ENCODE measurements at regions not wholly inside any gene's neighbourhood (a gene's known extent, or its start where the extent isn't known, plus 50 kb on each side); places are given as distances from the start of the nearest gene placed in this dataset.
"Not testable (repeated sequence)": the region's sequence is repeated elsewhere in the genome, so short reads cannot be mapped to it uniquely, and the experiment has no call there.

GRCh38 chr4:58465031-58465430 lies 1354.8 kb upstream of the IGFBP7 start:
- DNase-seq (ENCODE audit: low spot score), result no peak
- intact Hi-C loops (cut with DNase I), result no loop called here

DNA sequence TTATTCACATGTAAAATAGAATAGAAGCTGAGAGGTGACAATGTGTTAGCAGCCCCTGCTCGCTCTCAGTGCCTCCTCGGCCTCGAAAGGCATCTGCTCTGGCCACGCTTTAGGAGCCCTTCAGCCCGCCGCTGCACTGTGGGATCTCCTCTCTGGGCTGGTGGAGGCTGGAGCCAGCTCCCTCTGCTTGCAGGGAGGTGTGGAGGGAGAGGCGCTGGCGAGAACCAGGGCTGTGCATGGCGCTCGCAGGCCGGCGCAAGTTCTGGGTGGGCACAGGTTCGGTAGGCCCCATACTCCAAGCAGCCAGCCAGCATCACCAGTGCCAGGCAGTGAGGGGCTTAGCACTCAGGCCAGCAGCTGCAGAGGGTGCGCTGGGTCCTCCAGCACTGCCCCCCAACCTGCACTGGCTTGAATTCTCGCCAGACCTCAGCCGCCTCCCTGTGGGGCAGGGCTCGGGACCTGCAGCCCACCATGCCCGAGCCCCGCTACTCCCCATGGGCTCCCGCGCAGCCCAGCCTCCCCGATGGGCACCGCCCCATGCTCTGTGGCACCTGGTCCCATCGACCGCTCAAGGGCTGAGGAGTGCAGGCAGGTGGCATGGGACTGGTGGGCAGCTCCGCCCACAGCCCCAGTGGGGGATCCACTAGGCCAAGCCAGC lies 1346.7 kb upstream of the IGFBP7 start:
- no peak for DNase-seq (ENCODE audit: low spot score)
- intact Hi-C loops (cut with DNase I), result no loop called here

- no peak for DNase-seq (ENCODE audit: low spot score)
- intact Hi-C loops (cut with DNase I), result no loop called here
These were observed 1343.8 kb upstream of the IGFBP7 start for GRCh38 chr4:58453956-58454355.

GRCh38 chr4:58451707-58452106 lies 1341.5 kb upstream of the IGFBP7 start:
- DNase-seq (ENCODE audit: low spot score), result no peak
- intact Hi-C loops (cut with DNase I), result no loop called here

DNA sequence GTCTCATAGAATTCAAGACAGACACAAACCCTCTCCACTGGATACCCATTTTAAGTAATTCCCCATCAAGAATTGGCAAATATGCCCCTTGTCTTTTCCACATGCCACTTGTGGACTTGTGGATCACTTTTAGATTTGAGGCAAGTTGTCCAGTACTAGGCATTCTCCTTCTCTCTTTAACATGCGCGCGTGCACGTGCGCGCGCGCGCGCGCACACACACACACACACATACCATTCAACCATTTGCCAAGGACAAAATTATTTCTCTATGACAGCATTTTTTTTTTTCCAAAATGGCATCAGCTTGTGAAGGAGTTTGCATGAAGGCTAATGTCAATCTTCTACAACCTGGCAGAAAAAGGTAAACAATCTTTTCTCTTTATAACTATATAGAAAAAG lies 1325.7 kb upstream of the IGFBP7 start:
- no peak for DNase-seq (ENCODE audit: low spot score)
- intact Hi-C loops (cut with DNase I), result no loop called here

- intact Hi-C loops (cut with DNase I), result no loop called here
- no peak for DNase-seq (ENCODE audit: low spot score)
These were observed 1303.7 kb upstream of the IGFBP7 start for GRCh38 chr4:58413849-58414248.

GRCh38 chr4:58411904-58412303 lies 1301.7 kb upstream of the IGFBP7 start:
- no peak for DNase-seq (ENCODE audit: low spot score)
- intact Hi-C loops (cut with DNase I), result no loop called here

GRCh38 chr4:58406762-58407161 lies 1296.6 kb upstream of the IGFBP7 start:
- no peak for DNase-seq (ENCODE audit: low spot score)

GRCh38 chr4:58368221-58368620 lies 1258.0 kb upstream of the IGFBP7 start:
- intact Hi-C loops (cut with DNase I), result no loop called here
- no peak for DNase-seq (ENCODE audit: low spot score)

More at GRCh38 chr4:58406762-58407161, 1296.6 kb upstream of the IGFBP7 start:
- intact Hi-C loops (cut with DNase I), result no loop called here

GRCh38 chr4:58360354-58361133 lies 1250.4 kb upstream of the IGFBP7 start:
- DNase-seq (ENCODE audit: low spot score), result no peak

GRCh38 chr4:58359590-58359989 lies 1249.4 kb upstream of the IGFBP7 start:
- intact Hi-C loops (cut with DNase I), result no loop called here
- no peak for DNase-seq (ENCODE audit: low spot score)

More at GRCh38 chr4:58360354-58361133, 1250.4 kb upstream of the IGFBP7 start:
- intact Hi-C loops (cut with DNase I), result no loop called here

- intact Hi-C loops (cut with DNase I), result no loop called here
These were observed 1247.8 kb upstream of the IGFBP7 start for GRCh38 chr4:58357947-58358346.

GRCh38 chr4:58325070-58325469 lies 1214.9 kb upstream of the IGFBP7 start:
- intact Hi-C loops (cut with DNase I), result no loop called here
- no peak for DNase-seq (ENCODE audit: low spot score)

More at GRCh38 chr4:58357947-58358346, 1247.8 kb upstream of the IGFBP7 start:
- no peak for DNase-seq (ENCODE audit: low spot score)

GRCh38 chr4:58313444-58313843 lies 1203.3 kb upstream of the IGFBP7 start:
- intact Hi-C loops (cut with DNase I), result no loop called here

GRCh38 chr4:58303456-58303855 lies 1193.3 kb upstream of the IGFBP7 start:
- intact Hi-C loops (cut with DNase I), result no loop called here
- DNase-seq (ENCODE audit: low spot score), result no peak

More at GRCh38 chr4:58313444-58313843, 1203.3 kb upstream of the IGFBP7 start:
- DNase-seq (ENCODE audit: low spot score), result no peak

DNA sequence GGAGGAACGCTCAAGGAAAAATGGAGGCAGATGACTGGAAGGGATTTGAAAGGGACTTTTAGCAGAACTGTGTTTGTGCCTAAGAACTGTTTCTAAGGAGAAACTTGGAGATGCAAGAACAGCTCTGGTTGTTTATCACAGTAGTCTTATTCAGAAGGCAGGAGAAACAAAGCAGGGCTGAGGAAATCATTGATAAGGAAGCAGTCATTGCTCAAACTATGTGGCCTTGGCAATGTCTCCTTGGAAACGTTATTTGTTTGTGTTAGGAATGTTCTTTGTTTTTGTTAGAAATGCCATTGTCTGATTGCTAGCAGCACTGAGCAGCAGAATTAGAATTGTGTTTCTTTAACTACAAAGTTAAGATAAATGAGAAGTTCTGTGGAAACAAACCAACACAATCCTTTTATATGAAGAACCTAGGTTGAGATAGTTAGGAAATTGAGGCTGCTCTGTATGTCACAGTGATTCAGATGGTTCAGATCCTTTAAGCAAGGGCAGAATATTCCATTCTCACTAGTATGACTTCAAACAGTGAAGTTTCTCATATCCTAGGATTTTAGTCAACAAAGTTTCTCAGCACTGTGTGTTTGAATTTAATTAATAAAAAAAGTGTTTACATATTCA lies 1191.3 kb upstream of the IGFBP7 start:
- DNase-seq (ENCODE audit: low spot score), result no peak
- intact Hi-C loops (cut with DNase I), result no loop called here

DNA sequence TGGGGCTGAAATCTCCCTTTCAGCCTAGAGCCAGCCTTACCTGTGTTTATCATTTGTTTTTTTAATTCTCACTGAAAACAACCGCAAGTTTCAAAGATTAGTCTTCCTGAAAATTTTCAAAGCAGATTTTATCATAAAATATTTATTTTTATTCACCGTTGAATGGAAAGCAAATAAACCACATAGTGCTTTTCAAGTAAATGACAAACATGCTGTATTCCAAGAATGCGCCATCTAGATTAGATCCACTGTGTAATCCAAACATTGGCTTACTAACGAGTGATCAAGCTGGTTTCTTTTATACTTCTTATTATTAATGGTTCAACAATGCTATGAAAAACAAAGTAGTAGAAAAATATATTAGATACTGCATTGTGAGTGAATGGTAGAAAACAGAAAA lies 1176.2 kb upstream of the IGFBP7 start:
- DNase-seq (ENCODE audit: low spot score), result no peak
- intact Hi-C loops (cut with DNase I), result no loop called here

GRCh38 chr4:58280928-58281327 lies 1170.7 kb upstream of the IGFBP7 start:
- intact Hi-C loops (cut with DNase I), result not testable (repeated sequence)

GRCh38 chr4:58275856-58276255 lies 1165.7 kb upstream of the IGFBP7 start:
- DNase-seq (ENCODE audit: low spot score), result no peak
- intact Hi-C loops (cut with DNase I), result no loop called here

More at GRCh38 chr4:58280928-58281327, 1170.7 kb upstream of the IGFBP7 start:
- not testable (repeated sequence) for DNase-seq (ENCODE audit: low spot score)

GRCh38 chr4:58274553-58274952 lies 1164.4 kb upstream of the IGFBP7 start:
- DNase-seq (ENCODE audit: low spot score), result no peak
- intact Hi-C loops (cut with DNase I), result no loop called here

Data from posterior vena cava (tissue), 2 donors.